HUDEP-2 (cell line): ENCODE measurements at regions not wholly inside any gene's neighbourhood (a gene's known extent, or its start where the extent isn't known, plus 50 kb on each side); places are given as distances from the start of the nearest gene placed in this dataset.

Source experiments
- DNase-seq, 76 experiments: peaks; one replicate each; lab custom pipeline; 2025; ENCODE audit not compliant: unreplicated experiment in 76 of 76; lab: John Stamatoyannopoulos, UW

DNA sequence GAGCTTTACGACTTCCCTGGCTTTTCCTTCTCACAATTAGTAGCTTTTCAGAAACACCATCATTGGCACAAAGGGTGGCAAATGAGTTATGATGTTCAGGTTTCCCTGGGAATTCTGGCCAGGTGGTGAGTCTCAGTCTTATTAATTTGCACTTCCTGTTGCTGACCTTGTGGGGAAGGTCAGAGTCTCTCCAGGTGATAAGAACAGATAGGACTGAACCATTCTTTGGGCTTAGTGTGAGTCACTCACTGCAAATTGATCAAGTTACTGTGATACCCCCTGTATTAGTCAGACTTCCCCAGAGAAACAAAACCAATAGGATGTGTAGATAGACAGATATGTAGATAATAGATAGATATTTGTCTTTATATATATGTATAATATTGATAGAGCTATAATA, 53.8 kb upstream of the RANBP3L start:
- DNase-seq = no peak

GRCh38 chr5:36356915-36357314, 55.2 kb upstream of the RANBP3L start:
- DNase-seq = no peak

DNA sequence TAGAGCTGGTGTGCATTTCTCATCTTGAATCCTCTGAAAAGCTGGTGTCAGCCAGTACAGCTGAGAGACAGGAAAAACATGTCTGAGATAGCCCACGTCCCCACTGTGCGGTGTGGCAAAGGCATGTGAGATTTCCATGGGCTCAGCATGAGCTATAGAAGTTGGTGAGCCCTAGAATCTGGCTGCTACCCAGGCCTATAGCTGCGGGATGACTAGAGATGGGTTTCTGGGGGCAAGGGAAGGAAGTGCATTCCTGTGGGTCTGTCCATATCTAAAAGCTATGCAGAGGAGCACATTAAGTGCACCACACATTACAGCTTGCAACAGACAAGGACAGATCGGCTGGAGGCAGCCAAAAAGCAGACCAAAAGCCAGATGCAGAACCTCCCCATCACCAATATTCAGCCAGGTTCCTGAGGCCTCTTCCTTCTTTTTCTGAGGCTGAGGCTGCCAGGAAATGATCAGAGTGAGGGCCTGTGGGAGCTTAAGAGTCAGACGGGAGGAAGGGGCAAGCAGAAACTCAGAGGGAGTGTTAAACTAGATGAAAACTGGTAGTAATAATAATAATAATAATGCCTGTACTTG, 55.8 kb upstream of the RANBP3L start:
- no peak for DNase-seq

DNA sequence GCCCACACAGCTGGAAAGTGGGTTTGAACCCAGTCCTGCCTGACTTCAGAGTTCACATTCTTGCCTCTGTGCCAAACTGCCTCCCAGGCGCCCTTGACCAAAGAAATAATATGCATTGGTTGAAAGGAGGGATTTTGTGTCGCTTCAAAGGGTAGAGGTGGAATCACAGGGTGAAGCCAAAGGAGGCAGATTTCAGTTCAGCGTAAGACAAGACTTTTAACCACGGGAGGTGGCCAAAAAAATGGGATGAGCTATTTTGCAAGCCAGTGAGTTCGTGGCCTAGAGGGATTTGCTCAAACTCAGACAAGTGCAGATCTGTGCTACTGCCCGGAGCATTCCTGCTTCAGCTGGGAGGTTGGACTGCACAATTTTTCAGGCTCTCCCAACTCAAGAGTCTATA, 57.6 kb upstream of the RANBP3L start:
- no peak for DNase-seq

DNA sequence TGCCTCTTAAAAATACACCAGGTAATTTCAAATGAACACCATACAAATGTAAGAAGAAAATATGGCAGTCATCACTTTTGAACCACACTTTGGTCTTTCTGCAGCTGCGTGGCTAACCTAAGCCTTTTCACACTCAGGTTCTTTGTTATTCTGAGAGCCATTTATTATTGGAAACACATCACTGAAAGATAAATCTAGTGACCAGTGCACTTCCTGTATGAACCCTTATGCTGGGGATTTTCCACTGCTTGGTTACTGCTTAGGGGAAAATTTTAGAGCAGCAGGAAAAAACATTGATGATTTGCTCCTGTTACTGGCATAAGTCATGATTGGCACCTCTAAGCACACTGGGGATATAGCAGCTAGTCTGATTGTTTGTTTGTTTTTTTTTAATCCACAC, 58.6 kb upstream of the RANBP3L start:
- no peak for DNase-seq

GRCh38 chr5:36363101-36363500, 61.4 kb upstream of the RANBP3L start:
- no peak for DNase-seq

GRCh38 chr5:36363744-36364143, 62.0 kb upstream of the RANBP3L start:
- DNase-seq = no peak

GRCh38 chr5:36364473-36364872, 62.8 kb upstream of the RANBP3L start:
- DNase-seq = no peak

DNA sequence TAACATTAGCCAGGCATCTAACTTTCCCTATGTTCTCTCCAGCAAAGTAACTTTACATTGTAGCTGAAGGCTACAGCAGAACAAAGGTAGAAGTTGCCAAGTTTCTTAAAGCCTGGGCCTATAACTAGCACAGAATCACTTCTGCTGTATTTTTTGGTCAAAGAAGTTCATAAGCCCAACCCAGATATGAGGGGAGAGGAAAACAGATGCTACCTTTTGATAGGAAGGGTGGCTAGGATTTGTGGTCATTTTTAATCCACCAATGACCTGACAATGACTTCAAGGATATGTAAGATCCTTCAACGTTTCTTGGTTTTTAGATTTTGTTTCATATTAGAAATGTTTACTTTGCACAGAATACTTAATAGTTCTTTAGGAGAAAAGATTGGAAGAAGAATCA, 64.2 kb upstream of the RANBP3L start:
- DNase-seq = no peak

DNA sequence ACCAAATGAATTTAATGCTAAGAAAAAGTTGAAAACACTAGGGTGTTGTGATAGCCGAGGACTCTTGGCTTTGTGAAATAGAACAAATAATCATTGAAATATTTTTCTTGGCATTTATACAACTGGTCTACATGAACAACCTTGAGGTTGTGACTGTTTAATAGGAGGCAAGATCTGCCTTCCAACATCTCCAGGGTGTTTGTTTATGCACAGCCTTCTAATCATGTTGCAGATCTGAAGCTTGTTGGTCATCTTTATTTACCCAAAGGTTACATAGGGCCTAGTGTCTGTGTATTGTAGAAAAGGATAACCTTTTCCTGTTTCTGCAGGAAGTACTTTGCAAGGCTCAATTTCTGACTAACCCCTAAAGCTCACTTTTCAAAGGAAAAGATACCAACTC, 65.2 kb upstream of the RANBP3L start:
- no peak for DNase-seq

GRCh38 chr5:36367524-36367923, 65.8 kb upstream of the RANBP3L start:
- no peak for DNase-seq

GRCh38 chr5:36369219-36369690, 67.6 kb upstream of the RANBP3L start:
- DNase-seq = no peak

- DNase-seq = no peak
These were observed 68.4 kb upstream of the RANBP3L start for GRCh38 chr5:36370073-36370472.

DNA sequence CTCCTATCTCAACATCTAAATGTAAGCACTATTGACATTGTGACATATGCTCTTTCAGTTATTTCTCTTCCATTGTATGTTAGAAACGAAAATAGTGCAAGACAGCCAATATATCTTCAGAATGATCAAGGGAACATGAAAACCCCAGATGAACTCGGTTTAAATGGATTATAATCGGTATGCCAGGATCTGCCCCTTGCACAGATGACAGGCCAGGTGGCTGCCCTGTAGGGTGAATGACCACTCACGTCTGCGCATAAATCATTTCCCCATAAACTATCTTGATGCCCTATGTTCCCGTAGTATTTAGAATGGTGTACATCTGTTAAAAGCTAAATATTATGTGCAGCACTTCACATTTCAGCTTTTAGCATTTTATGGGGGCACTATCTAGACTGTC, 69.7 kb upstream of the RANBP3L start:
- DNase-seq = no peak

GRCh38 chr5:36373527-36374086, 71.9 kb upstream of the RANBP3L start:
- DNase-seq = no peak

- DNase-seq = no peak
These were observed 72.7 kb upstream of the RANBP3L start for GRCh38 chr5:36374266-36374862.

DNA sequence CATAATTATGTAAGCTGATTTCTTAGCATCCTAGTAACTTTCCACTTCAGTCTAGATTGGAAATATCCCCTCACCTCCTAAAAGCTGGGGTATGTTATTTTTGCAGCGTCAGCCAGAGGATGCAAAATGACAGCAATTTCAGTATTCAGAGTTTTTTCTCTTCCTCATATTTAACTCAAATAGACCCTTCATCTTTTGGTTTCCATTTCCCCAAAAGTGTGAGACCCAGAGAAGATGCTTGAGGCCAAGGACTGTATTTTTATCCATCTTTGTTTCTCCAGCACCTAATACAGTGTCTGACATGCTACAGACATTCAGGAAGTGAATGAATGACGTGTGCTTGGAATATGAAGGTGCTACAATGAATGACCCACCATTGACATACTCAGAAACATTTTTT, 75.5 kb upstream of the RANBP3L start:
- DNase-seq = no peak

- DNase-seq = no peak
These were observed 76.8 kb upstream of the RANBP3L start for GRCh38 chr5:36378551-36378950.

- DNase-seq = no peak
These were observed 81.2 kb upstream of the RANBP3L start for GRCh38 chr5:36382890-36383289.

DNA sequence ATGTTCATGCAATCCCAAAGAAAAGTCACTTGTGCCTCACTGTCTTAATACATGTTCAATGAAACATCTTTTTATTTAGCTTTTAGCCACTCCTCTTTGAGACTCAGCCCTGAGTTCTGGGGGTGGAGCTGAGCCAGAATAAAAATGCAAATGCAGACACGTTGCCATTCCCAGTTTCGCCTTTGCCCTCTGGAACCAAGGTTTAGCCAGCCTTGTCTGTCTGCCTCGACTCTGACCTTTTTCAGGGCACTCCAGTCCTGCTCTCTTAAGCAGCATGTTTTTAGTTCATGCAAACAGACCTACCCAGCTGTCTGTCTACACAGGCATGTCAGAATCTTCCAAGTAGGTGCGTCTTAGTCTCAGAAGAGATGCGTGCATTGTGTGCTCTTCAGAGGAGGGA, 82.2 kb upstream of the RANBP3L start:
- DNase-seq = no peak

DNA sequence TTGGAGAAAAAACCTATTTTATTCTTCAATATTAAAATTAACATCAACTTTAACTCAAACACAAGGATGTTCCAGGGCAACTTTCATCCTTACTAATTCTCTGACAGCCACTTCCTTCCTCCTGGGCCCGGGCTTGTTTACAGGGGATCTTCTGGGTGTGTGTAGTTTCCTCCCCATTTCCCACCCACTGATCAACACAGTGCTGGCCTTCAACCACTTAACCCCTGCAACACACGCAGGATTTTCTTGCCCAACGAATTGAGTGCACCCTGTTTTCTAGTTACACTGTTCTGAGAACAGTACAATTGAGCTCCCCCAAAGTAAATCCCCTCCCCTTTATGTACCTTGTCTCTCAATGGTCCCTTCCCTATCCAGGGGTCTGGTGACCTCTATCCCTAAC, 83.1 kb upstream of the RANBP3L start:
- DNase-seq = no peak

DNA sequence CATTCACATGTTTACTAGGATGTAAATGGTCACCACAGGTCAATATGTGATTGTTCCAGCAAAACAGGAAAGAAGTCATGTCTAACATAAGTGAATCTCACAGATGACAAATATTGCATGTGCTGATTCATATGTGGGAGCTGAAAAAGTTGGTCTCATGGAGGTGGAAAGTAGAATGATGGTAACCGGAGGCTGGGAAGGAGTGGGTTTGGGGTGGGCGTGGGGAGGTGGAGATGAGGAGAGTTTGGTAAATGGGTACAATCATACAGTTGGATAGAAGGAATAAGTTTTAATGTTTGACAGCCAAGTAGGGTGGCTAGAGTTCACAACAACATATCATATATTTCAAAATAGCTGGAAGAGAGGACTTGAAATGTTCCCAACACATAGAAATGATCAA, 83.8 kb upstream of the RANBP3L start:
- no peak for DNase-seq

- DNase-seq = no peak
These were observed 86.6 kb upstream of the RANBP3L start for GRCh38 chr5:36388288-36388687.
